ENCODE measurements at regions not wholly inside any gene's neighbourhood (a gene's known extent, or its start where the extent isn't known, plus 50 kb on each side); places are given as distances from the start of the nearest gene placed in this dataset.

GRCh38 chr12:30092983-30093617 lies 309.4 kb upstream of the TMTC1 start:
- Histone ChIP-seq H3K36me3 (ENCODE audit: insufficient read depth, low read length) (no peaks in the 10 kb centered on the region), H4K20me1 (ENCODE audit: insufficient read depth, low read length, poor library complexity, severe bottlenecking) (no peaks in the 10 kb centered on the region), H2AFZ (ENCODE audit: low read length) (no peak overlapping the region), H3K9me3 (ENCODE audit: insufficient read depth, low read depth, low read length) (no peaks in the 10 kb centered on the region), H3K79me2 (ENCODE audit: insufficient read depth, low read length) (no peaks in the 10 kb centered on the region), H3K27me3 (ENCODE audit: insufficient read depth, low read length, poor library complexity, severe bottlenecking) (no peaks in the 10 kb centered on the region), H3K4me3 (ENCODE audit: low read length, poor library complexity, severe bottlenecking) (no peak overlapping the region), H3F3A (ENCODE audit: low read depth) (no peaks in the 10 kb centered on the region), H3K9me2 (replicated peaks; ENCODE audit: low read depth, low read length) (no peaks in the 10 kb centered on the region), H3K9ac (ENCODE audit: low read depth, low read length, poor library complexity, severe bottlenecking) (no peak overlapping the region), H3K4me1 (ENCODE audit: insufficient read depth, low read length, poor library complexity, severe bottlenecking) (no peaks in the 10 kb centered on the region), H3K4me2 (ENCODE audit: low read depth, low read length, poor library complexity, severe bottlenecking) (no peak overlapping the region)
- TF ChIP-seq CTCF (conservative IDR thresholded peaks at IDR 0.05; ENCODE audit: low read length) (no peak), EZH2phosphoT487 (IDR thresholded peaks at IDR 0.05; ENCODE audit: borderline replicate concordance) (no peak)

DNA sequence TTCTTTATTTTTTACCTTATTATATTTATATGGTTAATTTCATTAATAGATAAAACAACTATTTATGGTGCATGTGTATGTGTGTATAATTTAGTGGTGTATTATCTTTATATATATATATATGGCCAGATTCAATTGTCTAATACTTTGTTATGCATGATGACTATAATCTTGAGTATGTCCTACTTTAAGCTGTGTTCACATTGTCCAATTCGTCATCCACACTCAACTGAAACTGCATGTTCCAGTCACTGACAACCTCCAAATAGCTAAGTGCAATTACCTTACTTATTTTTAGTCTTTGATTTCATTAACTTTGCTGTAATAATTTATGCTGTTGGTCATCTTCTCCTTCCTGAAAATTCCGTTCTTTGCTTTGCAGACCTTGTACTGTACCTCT lies 306.5 kb upstream of the TMTC1 start:
- H3K27me3 ChIP-seq (ENCODE audit: insufficient read depth, low read length, poor library complexity, severe bottlenecking), result no peaks in the 10 kb centered on the region
- H3K9ac ChIP-seq (ENCODE audit: low read depth, low read length, poor library complexity, severe bottlenecking), result no peak overlapping the region
- H3K9me3 ChIP-seq (ENCODE audit: insufficient read depth, low read depth, low read length), result no peaks in the 10 kb centered on the region
- no peak for TF ChIP-seq EZH2phosphoT487 (IDR thresholded peaks at IDR 0.05; ENCODE audit: borderline replicate concordance)
- no peak for TF ChIP-seq CTCF (conservative IDR thresholded peaks at IDR 0.05; ENCODE audit: low read length)
- H3F3A ChIP-seq (ENCODE audit: low read depth), result no peaks in the 10 kb centered on the region
- H4K20me1 ChIP-seq (ENCODE audit: insufficient read depth, low read length, poor library complexity, severe bottlenecking), result no peaks in the 10 kb centered on the region
- no peak overlapping the region for H3K4me3 ChIP-seq (ENCODE audit: low read length, poor library complexity, severe bottlenecking)
- no peaks in the 10 kb centered on the region for H3K36me3 ChIP-seq (ENCODE audit: insufficient read depth, low read length)
- H3K79me2 ChIP-seq (ENCODE audit: insufficient read depth, low read length), result no peaks in the 10 kb centered on the region
- H2AFZ ChIP-seq (ENCODE audit: low read length), result no peak overlapping the region
- H3K4me1 ChIP-seq (ENCODE audit: insufficient read depth, low read length, poor library complexity, severe bottlenecking), result no peaks in the 10 kb centered on the region
- no peak overlapping the region for H3K4me2 ChIP-seq (ENCODE audit: low read depth, low read length, poor library complexity, severe bottlenecking)
- no peaks in the 10 kb centered on the region for H3K9me2 ChIP-seq (replicated peaks; ENCODE audit: low read depth, low read length)

- Histone ChIP-seq H3K79me2 (ENCODE audit: insufficient read depth, low read length) (no peaks in the 10 kb centered on the region), H3K9me3 (ENCODE audit: insufficient read depth, low read depth, low read length) (no peaks in the 10 kb centered on the region), H3K4me2 (ENCODE audit: low read depth, low read length, poor library complexity, severe bottlenecking) (no peak overlapping the region), H2AFZ (ENCODE audit: low read length) (no peak overlapping the region), H3K9ac (ENCODE audit: low read depth, low read length, poor library complexity, severe bottlenecking) (no peak overlapping the region), H4K20me1 (ENCODE audit: insufficient read depth, low read length, poor library complexity, severe bottlenecking) (no peaks in the 10 kb centered on the region), H3K4me3 (ENCODE audit: low read length, poor library complexity, severe bottlenecking) (no peak overlapping the region), H3F3A (ENCODE audit: low read depth) (no peaks in the 10 kb centered on the region), H3K4me1 (ENCODE audit: insufficient read depth, low read length, poor library complexity, severe bottlenecking) (no peaks in the 10 kb centered on the region), H3K27me3 (ENCODE audit: insufficient read depth, low read length, poor library complexity, severe bottlenecking) (no peaks in the 10 kb centered on the region), H3K36me3 (ENCODE audit: insufficient read depth, low read length) (no peaks in the 10 kb centered on the region), H3K9me2 (replicated peaks; ENCODE audit: low read depth, low read length) (no peaks in the 10 kb centered on the region)
- TF ChIP-seq EZH2phosphoT487 (IDR thresholded peaks at IDR 0.05; ENCODE audit: borderline replicate concordance) (no peak), CTCF (conservative IDR thresholded peaks at IDR 0.05; ENCODE audit: low read length) (no peak)
These were observed 304.7 kb upstream of the TMTC1 start for GRCh38 chr12:30088259-30088995.

All from Loucy (cell line).